HUES48 (cell line): ENCODE measurements at regions not wholly inside any gene's neighbourhood (a gene's known extent, or its start where the extent isn't known, plus 50 kb on each side); places are given as distances from the start of the nearest gene placed in this dataset.
"Not testable (repeated sequence)": the region's sequence is repeated elsewhere in the genome, so short reads cannot be mapped to it uniquely, and the experiment has no call there.

Source experiments
- H3K27ac ChIP-seq: one replicate; pipeline ENCODE4 v1.7.0; 2013; ENCODE audit warnings: low read depth, low read length, inconsistent platforms
- H3K27me3 ChIP-seq: 2 replicates; pipeline ENCODE4 v1.6.1; 2013; ENCODE audit warnings: mild to moderate bottlenecking, low read length; ENCODE audit not compliant: control insufficient read depth, insufficient read depth
- H3K36me3 ChIP-seq: 2 replicates; pipeline ENCODE4 v1.6.1; 2013; ENCODE audit warnings: low read length; ENCODE audit not compliant: control insufficient read depth, insufficient read depth
- H3K4me1 ChIP-seq: 2 replicates; pipeline ENCODE4 v1.6.1; 2013; ENCODE audit warnings: mild to moderate bottlenecking, low read length; ENCODE audit not compliant: control insufficient read depth, insufficient read depth
- H3K4me3 ChIP-seq: 2 replicates; pipeline ENCODE4 v1.5.1; 2013; ENCODE audit warnings: mild to moderate bottlenecking, low read depth, low read length
- H3K9ac ChIP-seq: 2 replicates; pipeline ENCODE4 v1.6.1; 2013; ENCODE audit warnings: mild to moderate bottlenecking, low read depth, low read length, moderate library complexity
- H3K9me3 ChIP-seq: 2 replicates; pipeline ENCODE4 v1.6.1; 2013; ENCODE audit warnings: low read length; ENCODE audit not compliant: control insufficient read depth, insufficient read depth

DNA sequence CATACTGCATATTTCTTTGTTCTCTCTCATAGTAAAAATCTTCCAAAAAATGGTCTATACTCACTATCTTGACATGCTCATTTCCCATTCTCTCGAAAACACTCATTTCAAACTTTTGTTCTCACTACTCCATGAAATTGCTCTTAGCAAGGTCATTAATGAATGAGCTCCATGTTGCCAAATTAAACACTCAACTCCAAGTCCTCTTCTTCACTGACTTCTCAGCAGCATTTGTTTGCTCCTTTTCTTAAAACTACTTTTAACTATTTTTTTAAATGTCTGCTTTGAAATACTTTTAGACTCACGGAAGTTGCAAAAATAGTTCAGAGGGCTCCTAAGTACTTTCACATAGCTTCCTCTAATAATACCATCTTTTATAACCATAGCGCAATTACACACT is 274.0 kb upstream of the PREP start:
- no peaks in the 10 kb centered on the region for H3K36me3 ChIP-seq
- no peaks in the 10 kb centered on the region for H3K4me1 ChIP-seq
- no peaks in the 10 kb centered on the region for H3K9me3 ChIP-seq
- H3K4me3 ChIP-seq: no peak overlapping the region
- no peaks in the 10 kb centered on the region for H3K27me3 ChIP-seq
- H3K9ac ChIP-seq: no peak overlapping the region
- H3K27ac ChIP-seq: no peak overlapping the region

DNA sequence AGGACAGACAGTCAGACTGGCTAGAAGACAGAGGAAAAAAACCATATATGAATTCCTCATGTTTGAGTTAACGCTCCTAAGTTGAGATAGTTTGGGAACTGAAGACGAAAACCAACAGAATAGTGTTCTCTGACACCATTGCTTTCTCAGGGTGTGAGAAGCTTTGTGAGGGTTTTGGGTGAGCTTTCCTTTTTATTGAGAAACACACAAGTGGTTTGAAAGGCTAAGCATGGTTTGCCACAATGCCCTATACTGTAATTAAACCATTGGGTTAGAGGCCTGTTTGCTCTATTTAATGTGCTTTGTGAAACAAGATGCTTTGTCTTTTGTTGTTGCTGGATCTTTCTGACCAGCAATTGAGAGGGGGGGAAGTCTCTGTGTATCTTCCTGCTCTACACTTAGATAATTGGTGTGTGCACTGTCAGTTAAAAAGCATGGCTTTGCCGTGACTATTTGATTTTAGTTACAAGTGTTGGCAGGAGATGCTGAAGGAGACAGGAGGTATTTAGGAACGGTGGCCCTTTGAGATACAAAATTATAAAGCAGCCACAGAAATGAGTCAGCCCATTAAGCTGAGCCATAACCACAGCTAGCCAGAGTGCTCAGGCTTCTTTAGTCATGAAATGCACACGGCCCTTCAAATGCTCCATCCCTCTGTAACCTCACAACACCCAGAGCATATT is 273.0 kb upstream of the PREP start:
- Histone ChIP-seq H3K9me3 (no peaks in the 10 kb centered on the region), H3K36me3 (no peaks in the 10 kb centered on the region), H3K27ac (no peak overlapping the region), H3K27me3 (no peaks in the 10 kb centered on the region), H3K9ac (no peak overlapping the region), H3K4me3 (no peak overlapping the region), H3K4me1 (peaks cover 5% of the 10 kb centered on the region; the same call in 1 of the 2 replicates)

DNA sequence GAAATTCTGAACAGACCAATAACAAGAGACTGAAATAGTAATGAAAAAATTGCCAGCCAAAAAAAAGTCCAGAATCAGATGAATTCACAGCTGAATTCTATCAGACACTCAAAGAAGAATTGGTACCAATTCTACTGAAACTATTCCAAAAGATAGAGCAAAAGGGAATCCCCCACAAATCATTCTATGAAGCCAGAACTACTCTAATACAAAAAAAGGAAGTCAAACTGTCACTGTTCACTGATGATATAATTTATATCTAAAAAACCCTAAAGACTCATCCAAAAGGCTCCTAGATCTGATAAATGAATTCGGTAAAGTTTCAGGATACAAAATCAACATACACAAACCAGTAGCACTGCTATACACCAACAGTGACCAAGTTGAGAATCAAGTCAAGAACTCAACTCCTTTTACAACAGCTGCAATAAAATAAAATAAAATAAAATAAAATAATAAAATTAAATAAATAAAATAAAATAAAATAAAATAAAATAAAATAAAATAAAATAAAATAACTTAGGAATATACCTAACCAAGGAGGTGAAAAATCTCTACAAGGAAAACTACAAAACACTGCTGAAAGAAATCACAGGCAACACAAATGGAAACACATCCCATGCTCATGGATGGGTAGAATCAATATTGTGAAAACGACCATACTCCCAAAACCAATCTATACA is 270.1 kb upstream of the PREP start:
- not testable (repeated sequence) for H3K9me3 ChIP-seq, H3K36me3 ChIP-seq, H3K4me1 ChIP-seq, H3K4me3 ChIP-seq, H3K27me3 ChIP-seq, H3K27ac ChIP-seq, H3K9ac ChIP-seq

DNA sequence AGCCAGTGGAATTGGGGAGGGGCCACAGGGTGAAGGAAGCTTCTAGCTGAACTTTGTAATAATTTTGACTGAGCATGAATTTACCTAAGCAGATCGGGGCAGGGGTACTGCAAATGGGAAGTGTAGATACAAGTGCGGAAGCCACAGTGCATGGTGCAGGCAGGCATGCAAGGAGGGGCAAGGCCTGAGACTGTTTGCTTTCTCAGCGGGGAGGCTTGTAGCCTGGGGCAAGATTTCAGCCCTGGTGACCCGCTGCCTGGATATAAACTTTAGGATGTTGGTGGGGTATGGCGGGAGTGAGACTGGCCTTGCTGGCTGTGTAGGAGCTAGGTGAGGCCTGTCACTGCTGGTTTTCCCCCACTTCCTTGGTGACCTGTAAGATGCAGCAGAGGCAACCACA is 266.4 kb upstream of the PREP start:
- no peak overlapping the region for H3K9ac ChIP-seq
- H3K9me3 ChIP-seq: no peaks in the 10 kb centered on the region
- no peaks in the 10 kb centered on the region for H3K27me3 ChIP-seq
- H3K4me3 ChIP-seq: no peak overlapping the region
- H3K27ac ChIP-seq: no peak overlapping the region
- H3K4me1 ChIP-seq: peaks cover 5% of the 10 kb centered on the region; the same call in 1 of the 2 replicates
- no peaks in the 10 kb centered on the region for H3K36me3 ChIP-seq

DNA sequence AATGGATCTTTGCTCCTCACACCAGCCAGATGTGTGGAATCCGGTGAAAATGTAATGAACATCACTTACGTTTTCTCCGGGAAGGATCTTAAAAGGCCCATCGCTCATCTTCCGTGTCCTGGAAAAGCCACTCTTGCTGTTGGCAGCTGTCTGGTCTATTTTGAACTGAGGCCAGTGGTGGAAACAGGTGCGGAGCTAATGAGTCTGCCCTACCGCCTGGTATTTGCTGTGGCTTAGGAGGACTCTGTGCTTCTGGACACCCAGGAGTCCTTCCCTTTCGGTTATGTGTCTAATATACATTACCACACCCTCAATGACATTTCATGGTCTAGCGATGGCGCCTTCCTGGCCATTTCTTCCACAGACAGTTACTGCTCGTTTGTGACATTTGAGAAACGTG is 264.2 kb upstream of the PREP start:
- H3K27ac ChIP-seq: no peak overlapping the region
- no peak overlapping the region for H3K4me3 ChIP-seq
- H3K27me3 ChIP-seq: no peaks in the 10 kb centered on the region
- H3K36me3 ChIP-seq: no peaks in the 10 kb centered on the region
- H3K4me1 ChIP-seq: peaks cover 5% of the 10 kb centered on the region; the same call in 1 of the 2 replicates
- no peaks in the 10 kb centered on the region for H3K9me3 ChIP-seq
- H3K9ac ChIP-seq: no peak overlapping the region

DNA sequence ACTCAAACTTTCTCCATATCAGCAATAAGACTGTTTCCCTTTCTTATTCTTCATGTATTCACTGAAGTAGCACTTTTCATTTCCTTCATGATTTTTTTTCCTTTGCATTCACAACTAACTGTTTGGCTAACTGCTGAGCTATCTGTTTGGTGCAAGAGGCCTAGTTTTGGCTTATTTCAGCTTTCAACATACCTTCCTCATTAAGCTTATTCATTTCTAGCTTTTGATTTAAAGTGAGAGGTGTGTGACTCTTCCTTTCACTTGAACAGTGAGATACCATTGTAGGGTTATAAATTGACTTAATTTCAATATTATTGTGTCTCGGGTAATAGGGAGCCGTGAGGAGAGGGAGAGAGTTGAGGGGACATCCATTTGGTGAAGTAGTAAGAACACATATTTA is 262.0 kb upstream of the PREP start:
- Histone ChIP-seq H3K9me3 (no peaks in the 10 kb centered on the region), H3K4me1 (no peaks in the 10 kb centered on the region), H3K9ac (no peak overlapping the region), H3K27me3 (no peaks in the 10 kb centered on the region), H3K27ac (no peak overlapping the region), H3K36me3 (no peaks in the 10 kb centered on the region), H3K4me3 (no peak overlapping the region)

DNA sequence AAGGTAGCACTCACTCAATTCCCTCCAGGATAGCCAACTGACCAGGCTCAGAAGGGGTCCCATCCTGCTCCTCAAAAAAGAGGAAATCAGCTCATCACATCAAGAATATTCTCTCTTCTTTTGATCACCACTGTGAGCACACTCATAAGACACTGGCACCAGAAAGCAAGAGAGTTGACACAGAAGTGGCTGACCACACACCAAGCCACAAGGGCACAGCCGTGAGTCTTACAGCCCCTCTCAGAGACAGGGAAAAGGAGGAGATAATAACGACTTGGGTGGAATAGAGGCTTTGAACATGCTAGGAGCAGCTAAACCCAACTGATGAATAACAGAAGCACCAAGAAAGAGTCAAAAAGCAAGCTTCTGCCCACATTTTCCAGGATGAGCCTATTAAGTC is 249.1 kb upstream of the PREP start:
- no peak overlapping the region for H3K4me3 ChIP-seq
- no peaks in the 10 kb centered on the region for H3K36me3 ChIP-seq

DNA sequence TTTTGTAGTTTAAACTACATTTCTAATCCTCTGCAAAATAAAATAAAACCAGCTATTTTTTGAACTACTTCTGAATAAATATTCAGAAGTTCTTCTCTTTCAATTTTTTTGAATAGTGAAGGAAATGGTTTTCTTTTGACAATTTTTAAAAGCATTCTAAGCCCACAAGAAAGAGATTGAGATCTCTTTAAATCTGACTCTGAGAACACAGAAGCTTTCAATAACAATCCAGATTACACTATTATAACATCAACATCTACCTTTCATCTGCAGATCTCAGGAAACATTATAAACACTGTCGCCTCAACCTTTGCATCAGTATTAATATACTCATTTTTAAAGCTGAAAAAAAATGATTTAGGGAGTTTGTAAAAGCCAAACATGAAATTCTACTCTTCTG is 247.5 kb upstream of the PREP start:
- Histone ChIP-seq H3K4me3 (no peak overlapping the region), H3K27me3 (no peaks in the 10 kb centered on the region), H3K27ac (no peak overlapping the region), H3K36me3 (no peaks in the 10 kb centered on the region), H3K4me1 (no peaks in the 10 kb centered on the region), H3K9ac (no peak overlapping the region), H3K9me3 (no peaks in the 10 kb centered on the region)

More for the DNA sequence above, 249.1 kb upstream of the PREP start:
- H3K9me3 ChIP-seq: no peaks in the 10 kb centered on the region
- H3K27ac ChIP-seq: no peak overlapping the region
- H3K4me1 ChIP-seq: no peaks in the 10 kb centered on the region
- H3K27me3 ChIP-seq: no peaks in the 10 kb centered on the region
- H3K9ac ChIP-seq: no peak overlapping the region

DNA sequence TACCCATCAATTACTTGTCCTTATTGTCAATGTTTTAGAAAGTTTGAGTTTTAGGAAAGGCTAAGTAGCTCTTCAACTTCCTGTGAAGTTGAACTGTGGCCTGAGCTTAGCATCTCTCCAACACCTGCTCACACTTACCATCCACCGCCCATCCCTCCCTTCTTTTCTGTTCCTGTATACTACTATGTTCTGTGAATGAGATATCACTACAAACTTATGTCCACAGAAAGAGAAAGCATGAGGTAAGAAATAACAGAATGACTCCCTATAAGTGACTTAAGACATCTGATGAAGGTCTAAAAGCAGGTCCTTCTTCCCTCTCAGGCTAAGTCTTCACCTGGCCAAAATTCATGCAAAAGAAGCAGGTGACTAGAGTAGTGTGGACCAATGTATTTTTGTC is 246.3 kb upstream of the PREP start:
- Histone ChIP-seq H3K9ac (no peak overlapping the region), H3K36me3 (no peaks in the 10 kb centered on the region), H3K4me3 (no peak overlapping the region), H3K9me3 (no peaks in the 10 kb centered on the region), H3K4me1 (no peaks in the 10 kb centered on the region), H3K27me3 (no peaks in the 10 kb centered on the region), H3K27ac (no peak overlapping the region)

DNA sequence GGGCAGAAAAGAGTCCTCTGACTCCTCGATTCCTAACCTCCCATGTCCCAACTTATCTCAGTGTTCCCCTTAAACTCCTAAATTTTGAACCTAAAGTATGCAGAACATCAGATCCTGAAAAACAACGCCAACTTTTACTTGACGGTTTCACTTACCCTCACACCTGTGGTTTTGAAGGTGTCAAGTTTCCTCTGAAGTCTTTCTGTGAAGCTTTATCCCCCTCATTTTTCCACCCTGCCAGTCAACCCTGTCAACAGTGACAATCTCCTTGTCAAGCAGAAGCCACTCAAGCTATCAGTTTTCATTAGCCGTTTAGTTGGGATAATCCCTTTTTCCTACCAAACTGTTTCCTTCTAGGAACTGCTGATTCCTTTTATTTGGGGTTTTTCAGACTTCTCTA is 245.4 kb upstream of the PREP start:
- Histone ChIP-seq H3K9ac (no peak overlapping the region), H3K27me3 (no peaks in the 10 kb centered on the region), H3K36me3 (no peaks in the 10 kb centered on the region), H3K9me3 (no peaks in the 10 kb centered on the region), H3K4me3 (no peak overlapping the region), H3K4me1 (no peaks in the 10 kb centered on the region), H3K27ac (no peak overlapping the region)

DNA sequence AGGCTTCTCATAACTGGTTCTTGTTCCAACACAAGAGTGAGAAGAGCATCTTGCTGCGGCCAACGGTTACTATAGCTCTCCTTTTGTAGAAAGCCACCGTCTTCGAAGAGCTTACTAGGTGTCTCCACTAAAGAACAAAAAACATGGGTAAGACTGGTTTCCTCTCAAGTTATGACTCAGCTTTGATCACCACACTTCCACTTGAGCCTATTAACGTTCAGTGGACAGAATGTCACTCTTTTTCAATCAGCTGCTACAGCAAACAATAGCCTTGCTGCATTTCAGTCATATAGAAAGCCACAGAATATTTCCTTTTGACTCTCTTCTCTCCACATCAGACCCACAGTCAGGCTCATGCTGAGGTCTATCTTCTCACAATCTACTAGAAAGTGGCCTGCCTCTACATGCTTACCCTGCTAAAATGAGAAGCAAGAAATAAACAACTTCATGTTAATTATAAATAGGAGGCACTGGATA is 243.5 kb upstream of the PREP start:
- Histone ChIP-seq H3K27me3 (no peaks in the 10 kb centered on the region), H3K9me3 (no peaks in the 10 kb centered on the region), H3K4me3 (no peak overlapping the region), H3K9ac (no peak overlapping the region), H3K36me3 (no peaks in the 10 kb centered on the region), H3K4me1 (no peaks in the 10 kb centered on the region), H3K27ac (no peak overlapping the region)
